Right lobe of liver (tissue), 4 donors: ENCODE measurements at regions not wholly inside any gene's neighbourhood (a gene's known extent, or its start where the extent isn't known, plus 50 kb on each side); places are given as distances from the start of the nearest gene placed in this dataset.

Source experiments
- POLR2A ChIP-seq: fragments of 450-650 bp; IDR thresholded peaks from one replicate; pipeline ENCODE4 v1.6.1; 2017; ENCODE audit warnings: antibody characterized with exemption, mild to moderate bottlenecking
- TF ChIP-seq, protein P1 (sequence below), 4 donors: fragments of 200-600 bp in 3 of 4; fragments of 450-650 bp in 1 of 4; IDR thresholded peaks; one replicate each; pipeline versions ENCODE4 v1.5.1 to v1.8.0; 2016 to 2022; ENCODE audit warnings: antibody characterized with exemption in 4 of 4, mild to moderate bottlenecking in 2 of 4
- donor health status: DM: no; HTN: no; CAD: no.
- donor health status: DM: no; HTN: no; CAD: no.
- donor health status: DM: no; HTN: yes; CAD: no.

DNA sequence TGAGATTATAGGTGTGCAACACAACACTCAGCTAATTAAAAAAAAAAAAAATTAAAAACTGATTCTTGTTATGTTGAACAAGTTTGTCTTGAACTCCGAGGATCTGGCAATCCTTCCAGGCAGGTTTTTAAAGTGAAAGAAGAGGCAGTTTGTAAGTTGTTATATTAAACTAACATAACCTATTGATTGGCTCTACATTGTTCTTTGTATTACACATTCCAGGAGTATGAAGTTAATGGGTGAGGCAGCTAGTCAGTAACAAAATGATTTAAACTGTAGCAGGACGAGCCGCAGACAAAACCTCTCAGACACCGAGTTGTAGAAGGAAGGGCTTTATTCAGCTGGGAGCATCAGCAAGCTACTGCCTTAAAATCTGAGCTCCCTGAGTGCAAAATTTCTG, 1953.9 kb upstream of the CDH6 start:
- TF ChIP-seq, protein P1, sequence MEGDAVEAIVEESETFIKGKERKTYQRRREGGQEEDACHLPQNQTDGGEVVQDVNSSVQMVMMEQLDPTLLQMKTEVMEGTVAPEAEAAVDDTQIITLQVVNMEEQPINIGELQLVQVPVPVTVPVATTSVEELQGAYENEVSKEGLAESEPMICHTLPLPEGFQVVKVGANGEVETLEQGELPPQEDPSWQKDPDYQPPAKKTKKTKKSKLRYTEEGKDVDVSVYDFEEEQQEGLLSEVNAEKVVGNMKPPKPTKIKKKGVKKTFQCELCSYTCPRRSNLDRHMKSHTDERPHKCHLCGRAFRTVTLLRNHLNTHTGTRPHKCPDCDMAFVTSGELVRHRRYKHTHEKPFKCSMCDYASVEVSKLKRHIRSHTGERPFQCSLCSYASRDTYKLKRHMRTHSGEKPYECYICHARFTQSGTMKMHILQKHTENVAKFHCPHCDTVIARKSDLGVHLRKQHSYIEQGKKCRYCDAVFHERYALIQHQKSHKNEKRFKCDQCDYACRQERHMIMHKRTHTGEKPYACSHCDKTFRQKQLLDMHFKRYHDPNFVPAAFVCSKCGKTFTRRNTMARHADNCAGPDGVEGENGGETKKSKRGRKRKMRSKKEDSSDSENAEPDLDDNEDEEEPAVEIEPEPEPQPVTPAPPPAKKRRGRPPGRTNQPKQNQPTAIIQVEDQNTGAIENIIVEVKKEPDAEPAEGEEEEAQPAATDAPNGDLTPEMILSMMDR (IDR thresholded peaks at IDR 0.05), result no peak
- TF ChIP-seq POLR2A, result no peak
